Ovary (tissue), 3 donors: ENCODE measurements at regions not wholly inside any gene's neighbourhood (a gene's known extent, or its start where the extent isn't known, plus 50 kb on each side); places are given as distances from the start of the nearest gene placed in this dataset.

Experiments used
- EP300 ChIP-seq: sonication (generic); formaldehyde crosslinking; IDR thresholded peaks from one replicate; pipeline ENCODE4 v1.6.1; 2017; ENCODE audit warnings: antibody characterized with exemption
- POLR2A ChIP-seq: fragments of 450-650 bp; IDR thresholded peaks from one replicate; pipeline ENCODE4 v1.6.1; 2017; ENCODE audit warnings: antibody characterized with exemption, mild to moderate bottlenecking, moderate library complexity
- TF ChIP-seq, protein P1 (sequence below), 3 donors: fragments of 450-650 bp in 2 of 3; fragments of 200-600 bp in 1 of 3; IDR thresholded peaks; one replicate each; pipeline versions ENCODE4 v1.5.1 to v1.8.0; 2016 to 2022; ENCODE audit warnings: antibody characterized with exemption in 3 of 3, mild to moderate bottlenecking in 1 of 3
- donor health status: DM: no; HTN: no; CAD: no.

DNA sequence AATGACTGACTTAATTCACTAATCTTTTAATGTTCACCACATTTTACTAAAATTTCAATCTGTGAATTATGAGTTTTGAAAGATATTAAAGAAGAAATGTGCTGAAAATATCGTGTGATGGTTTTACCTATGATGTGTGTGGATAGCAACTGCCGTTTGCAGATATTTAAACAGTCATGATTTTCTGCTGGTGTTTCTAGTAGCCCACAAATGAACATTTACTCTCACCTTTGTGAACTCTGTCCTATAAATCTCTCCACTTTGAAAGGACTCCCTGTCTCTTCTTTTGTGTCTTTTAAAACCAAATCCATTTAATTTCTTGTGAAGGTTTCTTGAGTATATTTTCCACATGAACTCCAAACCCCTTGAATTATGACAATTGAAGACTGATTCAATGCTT is 771.2 kb upstream of the SALL3 start:
- TF ChIP-seq, protein P1, sequence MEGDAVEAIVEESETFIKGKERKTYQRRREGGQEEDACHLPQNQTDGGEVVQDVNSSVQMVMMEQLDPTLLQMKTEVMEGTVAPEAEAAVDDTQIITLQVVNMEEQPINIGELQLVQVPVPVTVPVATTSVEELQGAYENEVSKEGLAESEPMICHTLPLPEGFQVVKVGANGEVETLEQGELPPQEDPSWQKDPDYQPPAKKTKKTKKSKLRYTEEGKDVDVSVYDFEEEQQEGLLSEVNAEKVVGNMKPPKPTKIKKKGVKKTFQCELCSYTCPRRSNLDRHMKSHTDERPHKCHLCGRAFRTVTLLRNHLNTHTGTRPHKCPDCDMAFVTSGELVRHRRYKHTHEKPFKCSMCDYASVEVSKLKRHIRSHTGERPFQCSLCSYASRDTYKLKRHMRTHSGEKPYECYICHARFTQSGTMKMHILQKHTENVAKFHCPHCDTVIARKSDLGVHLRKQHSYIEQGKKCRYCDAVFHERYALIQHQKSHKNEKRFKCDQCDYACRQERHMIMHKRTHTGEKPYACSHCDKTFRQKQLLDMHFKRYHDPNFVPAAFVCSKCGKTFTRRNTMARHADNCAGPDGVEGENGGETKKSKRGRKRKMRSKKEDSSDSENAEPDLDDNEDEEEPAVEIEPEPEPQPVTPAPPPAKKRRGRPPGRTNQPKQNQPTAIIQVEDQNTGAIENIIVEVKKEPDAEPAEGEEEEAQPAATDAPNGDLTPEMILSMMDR (IDR thresholded peaks at IDR 0.05), result no peak
- no peak for TF ChIP-seq EP300
- TF ChIP-seq POLR2A, result no peak
